K562 (cell line): ENCODE measurements at regions not wholly inside any gene's neighbourhood (a gene's known extent, or its start where the extent isn't known, plus 50 kb on each side); places are given as distances from the start of the nearest gene placed in this dataset.

Source experiments
- ATAC-seq: fragments of 200-7000 bp; cut with Tn5 transposase; 3 replicates; pipeline ENCODE4 v1.9.1; 2020; ENCODE audit warnings: moderate library complexity
- BruUV-seq: library from RNA; stranded (reverse); fragments of 400-500 nt; replicated peaks from 2 replicates; lab custom pipeline; 2021; lab: Mats Ljungman, UMichigan
- CTCF ChIA-PET: fragments of 300-600 bp; formaldehyde crosslinking; extraction: SDS; loops from one replicate; lab custom pipeline; 2021; ENCODE audit warnings: low intra/inter-chr PET ratio; lab: Yijun Ruan, JAX
- POLR2A ChIA-PET: fragments of 300-600, 350-650 bp; sonication (Branson Sonifier 250); formaldehyde crosslinking; extraction: SDS; loops from one replicate; lab custom pipeline; 2021; ENCODE audit warnings: antibody characterized with exemption, inconsistent platforms; lab: Yijun Ruan, JAX
- DNase-seq, 4 experiments: peaks; one replicate each; pipeline versions ENCODE4 v3.0.0 to v3.0.0-alpha.2; 2011 to 2018; ENCODE audit warnings: low spot score in 3 of 4, mixed read lengths in 3 of 4; ENCODE audit errors: extremely low read depth in 1 of 4
- FAIRE-seq: peaks from 2 replicates; lab custom pipeline; 2011; peaks lifted over from hg19 to GRCh38; lab: Jason Lieb, UNC
- H2AFZ ChIP-seq: 2 replicates; pipeline ENCODE4 v1.6.0; 2011; ENCODE audit warnings: low read depth, low read length, control low read depth, inconsistent platforms
- H3K27ac ChIP-seq: fragments of 200-600 bp; 3 replicates; pipeline ENCODE4 v1.8.0; 2011; ENCODE audit warnings: low read depth, mild to moderate bottlenecking, control low read depth, inconsistent platforms, low read length, moderate library complexity, mixed read lengths; ENCODE audit errors: extremely low read depth
- H3K27me3 ChIP-seq, 2 experiments: fragments of 300-600 bp in 1 of 2; 2 replicates in 1 of 2; 3 replicates in 1 of 2; pipeline versions ENCODE4 v1.6.0 to v1.8.0; 2011; ENCODE audit warnings: inconsistent platforms in 2 of 2, low read length in 2 of 2, mild to moderate bottlenecking in 1 of 2, mixed read lengths in 1 of 2, moderate library complexity in 1 of 2; ENCODE audit not compliant: control insufficient read depth in 2 of 2, insufficient read depth in 2 of 2
- H3K36me3 ChIP-seq: fragments of 300-600 bp; 3 replicates; pipeline ENCODE4 v1.8.0; 2011; ENCODE audit warnings: mild to moderate bottlenecking, low read length, inconsistent platforms; ENCODE audit not compliant: control insufficient read depth, insufficient read depth
- H3K4me1 ChIP-seq, 2 experiments: fragments of 200-600 bp in 1 of 2; replicated peaks in 1 of 2; 2 replicates in 1 of 2; 3 replicates in 1 of 2; pipeline versions ENCODE4 v1.5.1 to v1.8.0; 2011; ENCODE audit warnings: inconsistent platforms in 2 of 2, low read length in 2 of 2, mild to moderate bottlenecking in 1 of 2, mixed read lengths in 1 of 2, moderate library complexity in 1 of 2; ENCODE audit not compliant: control insufficient read depth in 2 of 2, insufficient read depth in 2 of 2
- H3K4me2 ChIP-seq: 2 replicates; pipeline ENCODE4 v1.6.1; 2011; ENCODE audit warnings: low read length, control low read depth, inconsistent platforms, mixed read lengths; ENCODE audit not compliant: insufficient read depth
- H3K4me3 ChIP-seq: fragments of 200-600 bp; sonication (generic), shearing (Covaris generic); 2 replicates; pipeline ENCODE4 v1.5.1; 2016; ENCODE audit warnings: control low read depth, inconsistent platforms
- H3K79me2 ChIP-seq: fragments of 200-600 bp; 3 replicates; pipeline ENCODE4 v1.8.0; 2011; ENCODE audit warnings: low read length, inconsistent platforms; ENCODE audit not compliant: control insufficient read depth, insufficient read depth
- H3K9ac ChIP-seq, 2 experiments: 2 replicates each; pipeline versions ENCODE4 v1.6.0 to v1.6.1; 2011; ENCODE audit warnings: low read depth in 2 of 2, low read length in 2 of 2, control low read depth in 1 of 2, inconsistent platforms in 1 of 2, mild to moderate bottlenecking in 1 of 2, mixed read lengths in 1 of 2; ENCODE audit not compliant: insufficient read depth in 1 of 2
- H3K9me1 ChIP-seq: one replicate; pipeline ENCODE4 v1.6.0; 2011; ENCODE audit warnings: inconsistent platforms, mild to moderate bottlenecking, low read length, moderate library complexity; ENCODE audit not compliant: control insufficient read depth, insufficient read depth
- H3K9me3 ChIP-seq: replicated peaks from 2 replicates; pipeline ENCODE4 v1.5.1; 2011; ENCODE audit warnings: low read depth, low read length, inconsistent platforms; ENCODE audit not compliant: control insufficient read depth, insufficient read depth
- H4K20me1 ChIP-seq: replicated peaks from 2 replicates; pipeline ENCODE4 v1.6.1; 2011; ENCODE audit warnings: low read length, inconsistent platforms, mixed read lengths; ENCODE audit not compliant: control insufficient read depth, insufficient read depth
- CHD2 ChIP-seq: IDR thresholded peaks from 2 replicates; pipeline ENCODE4 v1.6.1; 2011; ENCODE audit warnings: low read depth, low read length
- HINFP ChIP-seq: fragments of 450-650 bp; conservative IDR thresholded peaks from 2 replicates; pipeline ENCODE4 v1.6.1; 2016; ENCODE audit warnings: missing genetic modification characterization, low read depth, mild to moderate bottlenecking, control low read depth, missing compliant biosample characterization
- NCOR1 ChIP-seq: fragments of 450-650 bp; IDR thresholded peaks from 2 replicates; pipeline ENCODE4 v1.6.1; 2016; ENCODE audit warnings: mild to moderate bottlenecking, moderate library complexity
- OTX1 ChIP-seq: fragments of 450-650 bp; formaldehyde crosslinking; IDR thresholded peaks from 2 replicates; pipeline ENCODE4 v1.4.0; 2022; ENCODE audit warnings: mild to moderate bottlenecking
- WGBS: fragments of 100-300 bp; shearing (Covaris generic); methylation state at CpG from one replicate; pipeline ENCODE4 v1.1.6; 2016; ENCODE audit warnings: low coverage, mixed read lengths; ENCODE audit not compliant: insufficient coverage; ENCODE audit errors: missing lambda C conversion rate; 5-methylcytosine and 5-hydroxymethylcytosine counted together
- in situ Hi-C: fragments of 300-500 bp; cut with MboI; formaldehyde crosslinking; loops from 4 replicates; pipeline ENCODE4 v1.15.0; 2018; ENCODE audit warnings: inconsistent platforms, mixed read lengths
- intact Hi-C: fragments of 100-400 bp; cut with micrococcal nuclease; formaldehyde crosslinking; loops from 2 replicates; pipeline ENCODE4 v1.14.2; 2022
- TF ChIP-seq, protein P1 (sequence below): fragments of 450-650 bp; conservative IDR thresholded peaks from 2 replicates; pipeline ENCODE4 v1.6.1; 2016; ENCODE audit warnings: missing genetic modification characterization, low read depth, mild to moderate bottlenecking, missing compliant biosample characterization, moderate library complexity
- TF ChIP-seq, protein P2 (sequence below): fragments of 450-650 bp; IDR thresholded peaks from 2 replicates; pipeline ENCODE4 v1.6.1; 2014; ENCODE audit warnings: low read depth, mild to moderate bottlenecking, moderate library complexity, borderline replicate concordance
- TF ChIP-seq, protein P3 (sequence below): fragments of 250-450 bp; sonication (Bioruptor Pico); IDR thresholded peaks from 2 replicates; pipeline ENCODE4 v1.4.0; 2020; ENCODE audit warnings: mild to moderate bottlenecking, moderate library complexity, borderline replicate concordance

DNA sequence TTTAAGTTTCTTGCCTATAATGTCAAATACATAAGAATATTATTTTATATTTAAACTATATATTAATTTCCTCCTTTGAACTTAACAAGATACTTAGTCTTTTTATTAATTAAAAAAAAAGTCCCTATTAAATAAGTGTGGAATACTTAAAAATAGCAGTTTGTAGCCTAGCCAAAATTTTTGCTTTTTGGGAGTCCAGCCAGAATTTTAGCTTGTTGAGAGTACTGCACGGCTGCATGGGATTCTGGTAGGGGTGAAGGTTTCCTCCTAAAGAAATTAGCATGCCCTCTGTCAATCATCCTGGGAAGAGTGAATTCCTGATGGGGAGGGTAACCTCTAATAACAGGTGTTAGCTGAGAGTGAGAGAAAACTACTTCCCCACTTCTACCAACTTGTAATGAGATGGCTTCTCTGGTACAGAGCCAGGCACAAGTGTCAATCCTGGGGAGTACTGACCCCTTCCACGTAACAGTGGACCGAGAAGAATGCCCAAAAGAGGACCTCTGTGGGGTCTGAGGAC lies 195.7 kb downstream of the SPRY2 start:
- Histone ChIP-seq H3K36me3 (no peaks in the 10 kb centered on the region), H3K4me1 (no peaks in the 10 kb centered on the region), H3K9me1 (no peaks in the 10 kb centered on the region), H3K9ac (no peak overlapping the region), H3K27ac (no peak overlapping the region), H3K79me2 (no peaks in the 10 kb centered on the region), H3K4me3 (no peak overlapping the region)
- in situ Hi-C loops, result no loop called here
- CTCF ChIA-PET, result no interaction called here
- DNase-seq (no peak), FAIRE-seq (no peak)
- intact Hi-C loops, result no loop called here
- TF ChIP-seq, protein P1, sequence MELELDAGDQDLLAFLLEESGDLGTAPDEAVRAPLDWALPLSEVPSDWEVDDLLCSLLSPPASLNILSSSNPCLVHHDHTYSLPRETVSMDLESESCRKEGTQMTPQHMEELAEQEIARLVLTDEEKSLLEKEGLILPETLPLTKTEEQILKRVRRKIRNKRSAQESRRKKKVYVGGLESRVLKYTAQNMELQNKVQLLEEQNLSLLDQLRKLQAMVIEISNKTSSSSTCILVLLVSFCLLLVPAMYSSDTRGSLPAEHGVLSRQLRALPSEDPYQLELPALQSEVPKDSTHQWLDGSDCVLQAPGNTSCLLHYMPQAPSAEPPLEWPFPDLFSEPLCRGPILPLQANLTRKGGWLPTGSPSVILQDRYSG (tag), result no peak
- TF ChIP-seq, protein P2, sequence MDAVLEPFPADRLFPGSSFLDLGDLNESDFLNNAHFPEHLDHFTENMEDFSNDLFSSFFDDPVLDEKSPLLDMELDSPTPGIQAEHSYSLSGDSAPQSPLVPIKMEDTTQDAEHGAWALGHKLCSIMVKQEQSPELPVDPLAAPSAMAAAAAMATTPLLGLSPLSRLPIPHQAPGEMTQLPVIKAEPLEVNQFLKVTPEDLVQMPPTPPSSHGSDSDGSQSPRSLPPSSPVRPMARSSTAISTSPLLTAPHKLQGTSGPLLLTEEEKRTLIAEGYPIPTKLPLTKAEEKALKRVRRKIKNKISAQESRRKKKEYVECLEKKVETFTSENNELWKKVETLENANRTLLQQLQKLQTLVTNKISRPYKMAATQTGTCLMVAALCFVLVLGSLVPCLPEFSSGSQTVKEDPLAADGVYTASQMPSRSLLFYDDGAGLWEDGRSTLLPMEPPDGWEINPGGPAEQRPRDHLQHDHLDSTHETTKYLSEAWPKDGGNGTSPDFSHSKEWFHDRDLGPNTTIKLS, result no peak
- TF ChIP-seq NCOR1, result no peak
- TF ChIP-seq HINFP, result no peak
- TF ChIP-seq CHD2, result no peak
- TF ChIP-seq, protein P3, sequence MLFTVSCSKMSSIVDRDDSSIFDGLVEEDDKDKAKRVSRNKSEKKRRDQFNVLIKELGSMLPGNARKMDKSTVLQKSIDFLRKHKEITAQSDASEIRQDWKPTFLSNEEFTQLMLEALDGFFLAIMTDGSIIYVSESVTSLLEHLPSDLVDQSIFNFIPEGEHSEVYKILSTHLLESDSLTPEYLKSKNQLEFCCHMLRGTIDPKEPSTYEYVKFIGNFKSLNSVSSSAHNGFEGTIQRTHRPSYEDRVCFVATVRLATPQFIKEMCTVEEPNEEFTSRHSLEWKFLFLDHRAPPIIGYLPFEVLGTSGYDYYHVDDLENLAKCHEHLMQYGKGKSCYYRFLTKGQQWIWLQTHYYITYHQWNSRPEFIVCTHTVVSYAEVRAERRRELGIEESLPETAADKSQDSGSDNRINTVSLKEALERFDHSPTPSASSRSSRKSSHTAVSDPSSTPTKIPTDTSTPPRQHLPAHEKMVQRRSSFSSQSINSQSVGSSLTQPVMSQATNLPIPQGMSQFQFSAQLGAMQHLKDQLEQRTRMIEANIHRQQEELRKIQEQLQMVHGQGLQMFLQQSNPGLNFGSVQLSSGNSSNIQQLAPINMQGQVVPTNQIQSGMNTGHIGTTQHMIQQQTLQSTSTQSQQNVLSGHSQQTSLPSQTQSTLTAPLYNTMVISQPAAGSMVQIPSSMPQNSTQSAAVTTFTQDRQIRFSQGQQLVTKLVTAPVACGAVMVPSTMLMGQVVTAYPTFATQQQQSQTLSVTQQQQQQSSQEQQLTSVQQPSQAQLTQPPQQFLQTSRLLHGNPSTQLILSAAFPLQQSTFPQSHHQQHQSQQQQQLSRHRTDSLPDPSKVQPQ (CRISPR knock-in tag), result no peak
- TF ChIP-seq OTX1, result no peak
- TF ChIP-seq, all 486 proteins: peak for 0
- WGBS, result 0% methylated on average over 1 of the region's 3 CpGs
- H3K9me3 ChIP-seq, result no peaks in the 10 kb centered on the region
- H3K27me3 ChIP-seq, result no peaks in the 10 kb centered on the region
- H4K20me1 ChIP-seq, result no peaks in the 10 kb centered on the region
- BruUV-seq, result no TSS peak
- no peak for ATAC-seq
- H2AFZ ChIP-seq, result no peak overlapping the region
- no peak overlapping the region for H3K4me2 ChIP-seq
- POLR2A ChIA-PET, result interaction anchor here (0.6 kb wide), 1 partner anchor 11 kb away, joined by 3 read pairs; no protein-coding TSS in a partner anchor
